OCI-LY1 (cell line): ENCODE measurements at regions not wholly inside any gene's neighbourhood (a gene's known extent, or its start where the extent isn't known, plus 50 kb on each side); places are given as distances from the start of the nearest gene placed in this dataset.

Experiments used
- H2AFZ ChIP-seq: fragments of 200-600 bp; sonication (generic), shearing (Covaris generic); 2 replicates; pipeline ENCODE4 v1.6.0; 2014; ENCODE audit warnings: antibody characterized with exemption, mild to moderate bottlenecking, low read length
- H3F3A ChIP-seq: fragments of 200-600 bp; sonication (generic), shearing (Covaris generic); 2 replicates; pipeline ENCODE4 v1.6.0; 2014; ENCODE audit warnings: mild to moderate bottlenecking, antibody characterized with exemption, low read length, moderate library complexity; ENCODE audit not compliant: insufficient read depth
- H3K27ac ChIP-seq: fragments of 200-600 bp; sonication (generic); 2 replicates; pipeline ENCODE4 v1.5.1; 2014; ENCODE audit warnings: low read length, mixed run types, mild to moderate bottlenecking, low read depth; ENCODE audit not compliant: poor library complexity, severe bottlenecking
- H3K27me3 ChIP-seq: fragments of 200-600 bp; sonication (generic); 2 replicates; pipeline ENCODE4 v1.6.0; 2014; ENCODE audit warnings: antibody characterized with exemption, mild to moderate bottlenecking, low read length, moderate library complexity; ENCODE audit not compliant: insufficient read depth
- H3K36me3 ChIP-seq: fragments of 200-600 bp; sonication (generic); 2 replicates; pipeline ENCODE4 v1.6.1; 2014; ENCODE audit warnings: mild to moderate bottlenecking, antibody characterized with exemption, low read length, moderate library complexity, mixed read lengths; ENCODE audit not compliant: insufficient read depth
- H3K4me1 ChIP-seq: fragments of 200-600 bp; sonication (generic); 2 replicates; pipeline ENCODE4 v1.5.1; 2014; ENCODE audit warnings: mild to moderate bottlenecking, low read length, moderate library complexity; ENCODE audit not compliant: insufficient read depth, severe bottlenecking
- H3K4me2 ChIP-seq: fragments of 200-600 bp; sonication (generic), shearing (Covaris generic); 2 replicates; pipeline ENCODE4 v1.6.1; 2014; ENCODE audit warnings: low read length
- H3K4me3 ChIP-seq: fragments of 200-600 bp; sonication (generic); 2 replicates; pipeline ENCODE4 v1.5.1; 2014; ENCODE audit warnings: low read length, low read depth, mild to moderate bottlenecking, mixed read lengths; ENCODE audit not compliant: poor library complexity, severe bottlenecking
- H3K79me2 ChIP-seq: fragments of 200-600 bp; shearing (Covaris generic); 2 replicates; pipeline ENCODE4 v1.6.1; 2016; ENCODE audit warnings: mixed run types, low read length, mixed read lengths; ENCODE audit not compliant: insufficient read depth
- H3K9ac ChIP-seq: fragments of 200-600 bp; sonication (generic), shearing (Covaris generic); 2 replicates; pipeline ENCODE4 v1.6.1; 2014; ENCODE audit warnings: mild to moderate bottlenecking, low read length, mixed read lengths
- H3K9me2 ChIP-seq: fragments of 200-600 bp; sonication (generic), shearing (Covaris generic); 2 replicates; pipeline ENCODE4 v1.6.1; 2014; ENCODE audit warnings: low read depth, mild to moderate bottlenecking, low read length, mixed read lengths
- H3K9me3 ChIP-seq: fragments of 200-600 bp; shearing (Covaris generic); 2 replicates; pipeline ENCODE4 v1.6.1; 2014; ENCODE audit warnings: low read length, mixed read lengths
- H4K20me1 ChIP-seq: fragments of 200-600 bp; sonication (generic), shearing (Covaris generic); 2 replicates; pipeline ENCODE4 v1.6.0; 2016; ENCODE audit warnings: mild to moderate bottlenecking, low read length; ENCODE audit not compliant: insufficient read depth
- EZH2 ChIP-seq: fragments of 200-600 bp; sonication (generic), shearing (Covaris generic); IDR thresholded peaks from 2 replicates; pipeline ENCODE4 v1.8.0; 2017; ENCODE audit warnings: borderline replicate concordance, mixed run types, mild to moderate bottlenecking, antibody characterized with exemption, low read length, moderate library complexity, mixed read lengths
- TF ChIP-seq, protein P1 (sequence below): fragments of 200-600 bp; sonication (generic), shearing (Covaris generic); IDR thresholded peaks from 2 replicates; pipeline ENCODE4 v1.5.1; 2017; ENCODE audit warnings: mild to moderate bottlenecking, antibody characterized with exemption, low read length, moderate library complexity, mixed read lengths

DNA sequence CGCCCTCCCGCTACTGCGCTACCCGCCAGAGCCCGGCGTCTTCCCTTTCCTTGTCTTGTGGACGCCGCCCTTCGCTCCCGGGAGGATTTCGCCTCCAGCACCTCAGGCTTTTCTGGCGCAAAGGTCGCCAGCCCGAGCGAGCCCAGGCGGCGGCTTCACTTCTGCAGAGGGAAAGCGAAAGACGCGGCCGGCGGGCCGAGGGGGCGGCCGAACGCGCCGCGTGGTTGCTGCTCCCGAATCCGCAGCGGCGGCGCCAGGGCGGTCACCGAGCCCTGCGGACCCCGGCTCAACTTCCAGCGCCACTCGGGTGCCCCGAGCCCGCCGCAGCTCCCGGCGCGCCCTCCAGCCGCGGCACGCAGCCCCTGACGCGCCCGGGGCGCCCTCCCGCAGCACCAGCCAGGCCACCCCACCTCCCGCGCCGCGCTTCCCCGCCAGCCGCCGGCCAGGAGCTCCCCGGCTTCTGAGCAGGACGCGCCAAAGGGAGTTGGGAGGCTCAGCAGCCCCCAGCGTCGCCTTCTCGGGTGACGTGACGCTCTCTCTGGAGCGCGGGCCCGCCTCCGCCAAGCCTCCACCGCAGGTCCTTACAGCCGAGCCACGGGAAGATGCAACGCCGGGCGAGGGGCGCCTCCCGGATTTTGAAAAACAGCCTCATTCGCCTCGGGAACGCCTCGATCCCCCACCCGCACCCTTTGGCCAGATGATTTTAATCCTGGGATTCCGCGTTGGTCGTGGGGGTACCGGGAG, 84.9 kb upstream of the EPB41L3 start:
- no peak overlapping the region for H3K4me2 ChIP-seq
- no peaks in the 10 kb centered on the region for H3K27me3 ChIP-seq
- no peak for TF ChIP-seq EZH2
- TF ChIP-seq, protein P1, sequence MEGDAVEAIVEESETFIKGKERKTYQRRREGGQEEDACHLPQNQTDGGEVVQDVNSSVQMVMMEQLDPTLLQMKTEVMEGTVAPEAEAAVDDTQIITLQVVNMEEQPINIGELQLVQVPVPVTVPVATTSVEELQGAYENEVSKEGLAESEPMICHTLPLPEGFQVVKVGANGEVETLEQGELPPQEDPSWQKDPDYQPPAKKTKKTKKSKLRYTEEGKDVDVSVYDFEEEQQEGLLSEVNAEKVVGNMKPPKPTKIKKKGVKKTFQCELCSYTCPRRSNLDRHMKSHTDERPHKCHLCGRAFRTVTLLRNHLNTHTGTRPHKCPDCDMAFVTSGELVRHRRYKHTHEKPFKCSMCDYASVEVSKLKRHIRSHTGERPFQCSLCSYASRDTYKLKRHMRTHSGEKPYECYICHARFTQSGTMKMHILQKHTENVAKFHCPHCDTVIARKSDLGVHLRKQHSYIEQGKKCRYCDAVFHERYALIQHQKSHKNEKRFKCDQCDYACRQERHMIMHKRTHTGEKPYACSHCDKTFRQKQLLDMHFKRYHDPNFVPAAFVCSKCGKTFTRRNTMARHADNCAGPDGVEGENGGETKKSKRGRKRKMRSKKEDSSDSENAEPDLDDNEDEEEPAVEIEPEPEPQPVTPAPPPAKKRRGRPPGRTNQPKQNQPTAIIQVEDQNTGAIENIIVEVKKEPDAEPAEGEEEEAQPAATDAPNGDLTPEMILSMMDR: no peak

DNA sequence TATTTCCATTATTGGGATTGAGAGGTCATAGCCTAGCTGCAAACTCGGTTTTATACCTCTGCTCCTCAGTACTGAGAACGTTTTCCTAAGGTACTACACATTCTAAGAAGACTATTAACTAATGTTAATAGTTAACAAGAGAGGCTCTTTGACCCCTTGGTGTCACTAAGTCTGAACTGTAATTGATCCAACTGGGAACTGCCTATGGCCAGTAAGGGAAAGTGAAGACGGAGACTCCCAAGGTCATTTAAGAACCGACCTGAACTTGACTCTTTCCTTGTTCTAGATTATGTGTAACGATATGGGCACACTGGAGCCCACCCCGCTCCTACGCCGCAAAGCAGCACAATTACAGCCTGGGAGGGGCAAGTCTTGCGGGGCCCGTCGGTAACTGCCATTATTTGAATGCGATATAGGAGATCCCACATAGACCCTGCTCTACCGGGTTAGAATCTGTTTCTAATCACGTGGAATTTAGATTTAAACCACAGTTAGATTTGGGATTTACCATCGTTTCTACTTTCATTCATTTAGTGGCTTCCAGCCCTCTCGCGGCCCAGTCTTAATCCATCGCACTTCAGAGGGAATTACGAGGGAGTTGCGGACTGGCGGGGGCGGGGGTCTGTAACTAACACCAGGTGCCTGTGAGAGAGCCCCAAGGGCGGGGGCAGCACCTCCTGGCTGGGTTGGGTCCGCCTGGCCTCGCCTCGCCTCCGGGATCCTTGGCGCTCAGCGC, 84.1 kb upstream of the EPB41L3 start:
- Histone ChIP-seq H4K20me1 (no peaks in the 10 kb centered on the region), H3K4me2 (no peak overlapping the region), H3K9me2 (no peaks in the 10 kb centered on the region), H3K9ac (no peak overlapping the region), H3K27ac (no peak overlapping the region), H3K4me3 (no peak overlapping the region), H3K9me3 (no peaks in the 10 kb centered on the region), H3K79me2 (no peaks in the 10 kb centered on the region), H2AFZ (no peak overlapping the region), H3K36me3 (no peaks in the 10 kb centered on the region), H3K27me3 (no peaks in the 10 kb centered on the region), H3F3A (no peaks in the 10 kb centered on the region), H3K4me1 (no peaks in the 10 kb centered on the region)
- TF ChIP-seq EZH2: no peak
- TF ChIP-seq, protein P1: no peak

More for the DNA sequence above, 84.9 kb upstream of the EPB41L3 start:
- no peak overlapping the region for H3K9ac ChIP-seq
- H3K27ac ChIP-seq: no peak overlapping the region
- no peak overlapping the region for H3K4me3 ChIP-seq
- no peaks in the 10 kb centered on the region for H4K20me1 ChIP-seq
- no peaks in the 10 kb centered on the region for H3K79me2 ChIP-seq
- H3K9me2 ChIP-seq: no peaks in the 10 kb centered on the region
- H2AFZ ChIP-seq: no peak overlapping the region
- H3K9me3 ChIP-seq: no peaks in the 10 kb centered on the region
- no peaks in the 10 kb centered on the region for H3F3A ChIP-seq
- H3K4me1 ChIP-seq: no peaks in the 10 kb centered on the region
- no peaks in the 10 kb centered on the region for H3K36me3 ChIP-seq

DNA sequence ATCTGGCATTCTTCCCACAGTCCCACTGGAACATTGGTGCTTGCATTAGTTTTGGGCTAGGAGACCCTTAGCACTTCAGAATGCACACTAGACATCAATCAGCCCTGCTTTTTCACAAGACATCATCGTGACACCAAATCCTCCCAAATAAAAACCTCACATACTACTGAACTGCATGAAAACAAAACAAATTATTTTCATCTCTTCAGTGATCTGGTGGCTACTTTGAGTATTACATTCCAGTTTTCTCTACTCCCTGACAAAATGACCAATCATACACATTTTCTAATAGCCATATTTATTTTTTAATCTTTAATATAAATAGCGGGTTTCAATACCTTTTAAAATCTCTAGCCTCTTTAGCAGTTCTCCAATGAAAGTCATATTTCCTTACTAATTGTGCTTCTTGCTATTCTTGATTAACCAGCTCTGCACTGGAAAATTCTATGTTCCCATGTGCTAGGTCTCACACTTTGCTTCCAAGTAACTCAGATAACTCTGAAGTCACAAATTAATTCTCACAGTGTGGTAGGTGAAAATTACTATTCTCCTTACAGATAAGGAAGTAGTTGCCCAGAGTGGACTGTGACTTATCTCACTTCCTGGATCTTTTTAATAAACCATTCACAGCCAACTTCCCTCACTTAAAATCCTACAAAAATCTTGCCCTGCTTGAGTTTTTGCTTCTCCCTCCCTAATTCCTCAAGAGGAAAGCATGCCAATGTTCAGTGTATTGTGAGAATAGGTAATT, 82.5 kb upstream of the EPB41L3 start:
- Histone ChIP-seq H3K9me3 (no peaks in the 10 kb centered on the region), H3K27ac (no peak overlapping the region), H3K9me2 (no peaks in the 10 kb centered on the region), H3F3A (no peaks in the 10 kb centered on the region), H3K4me2 (no peak overlapping the region), H3K4me1 (no peaks in the 10 kb centered on the region), H3K9ac (no peak overlapping the region), H3K27me3 (no peaks in the 10 kb centered on the region), H4K20me1 (no peaks in the 10 kb centered on the region), H3K4me3 (no peak overlapping the region), H2AFZ (no peak overlapping the region), H3K79me2 (no peaks in the 10 kb centered on the region), H3K36me3 (no peaks in the 10 kb centered on the region)
- TF ChIP-seq, protein P1: no peak
- no peak for TF ChIP-seq EZH2
